ENCODE measurements at regions not wholly inside any gene's neighbourhood (a gene's known extent, or its start where the extent isn't known, plus 50 kb on each side); places are given as distances from the start of the nearest gene placed in this dataset.
A peak's percentile ranks its signal among the peaks of the same experiment; 100 is the strongest.

- no peak for DNase-seq
Observed at GRCh38 chr1:185497177-185497576, 180.1 kb upstream of the IVNS1ABP start.

GRCh38 chr1:185495898-185496297, 178.9 kb upstream of the IVNS1ABP start:
- DNase-seq, result no peak

- peak; percentile 26 for DNase-seq
Observed at GRCh38 chr1:185495007-185495406, 178.0 kb upstream of the IVNS1ABP start.

GRCh38 chr1:185492089-185492825, 175.2 kb upstream of the IVNS1ABP start:
- DNase-seq, result no peak

- no peak for DNase-seq
Observed at GRCh38 chr1:185491604-185492003, 174.6 kb upstream of the IVNS1ABP start.

GRCh38 chr1:185490924-185491323, 173.9 kb upstream of the IVNS1ABP start:
- DNase-seq, result peak; percentile 8

- DNase-seq, result no peak
Observed at GRCh38 chr1:185489406-185489805, 172.4 kb upstream of the IVNS1ABP start.

GRCh38 chr1:185488808-185489207, 171.8 kb upstream of the IVNS1ABP start:
- DNase-seq, result no peak

- no peak for DNase-seq
Observed at GRCh38 chr1:185487936-185488335, 170.9 kb upstream of the IVNS1ABP start.

GRCh38 chr1:185487026-185487425, 170.0 kb upstream of the IVNS1ABP start:
- DNase-seq, result no peak

GRCh38 chr1:185486346-185486745, 169.3 kb upstream of the IVNS1ABP start:
- no peak for DNase-seq

GRCh38 chr1:185483664-185484450, 166.8 kb upstream of the IVNS1ABP start:
- DNase-seq, result peak; percentile 62

GRCh38 chr1:185483217-185483616, 166.2 kb upstream of the IVNS1ABP start:
- DNase-seq, result no peak

GRCh38 chr1:185480545-185480944, 163.5 kb upstream of the IVNS1ABP start:
- DNase-seq, result no peak

GRCh38 chr1:185479796-185480195, 162.8 kb upstream of the IVNS1ABP start:
- no peak for DNase-seq

- no peak for DNase-seq
Observed at GRCh38 chr1:185478877-185479276, 161.8 kb upstream of the IVNS1ABP start.

GRCh38 chr1:185477638-185478580, 160.9 kb upstream of the IVNS1ABP start:
- no peak for DNase-seq

- DNase-seq, result no peak
Observed at GRCh38 chr1:185474440-185475149, 157.6 kb upstream of the IVNS1ABP start.

GRCh38 chr1:185473186-185473585, 156.1 kb upstream of the IVNS1ABP start:
- no peak for DNase-seq

- no peak for DNase-seq
Observed at GRCh38 chr1:185468626-185469025, 151.6 kb upstream of the IVNS1ABP start.

- DNase-seq, result no peak
Observed at GRCh38 chr1:185467122-185467521, 150.1 kb upstream of the IVNS1ABP start.

GRCh38 chr1:185464777-185465176, 147.7 kb upstream of the IVNS1ABP start:
- DNase-seq, result peak; percentile 37

All from hematopoietic multipotent progenitor cell treated with erythropoietin and hydrocortisone succinate and interleukin-3 and kit ligand, for 4 days (in vitro differentiated cells).